ENCODE measurements at regions not wholly inside any gene's neighbourhood (a gene's known extent, or its start where the extent isn't known, plus 50 kb on each side); places are given as distances from the start of the nearest gene placed in this dataset.

- Histone ChIP-seq H3K79me1 (ENCODE audit: low read depth, low read length) (no peaks in the 10 kb centered on the region), H2BK5ac (ENCODE audit: low read depth, low read length) (no peak overlapping the region), H3K79me2 (ENCODE audit: control insufficient read depth in 1 of 2, insufficient read depth in 2 of 2, low read length in 2 of 2) (no peaks in the 10 kb centered on the region), H3K27me3 (replicated peaks in 1 of 4; ENCODE audit: control insufficient read depth in 3 of 4, extremely low read depth in 1 of 4, insufficient read depth in 3 of 4, low read length in 3 of 4) (peaks cover 0 to 8% (median 2%) of the 10 kb centered on the region in 4 experiments; a peak in 4 of 7 replicates), H2BK120ac (replicated peaks; ENCODE audit: low read depth, low read length) (no peak overlapping the region), H2BK15ac (ENCODE audit: low read length) (no peak overlapping the region), H3K4me3 (ENCODE audit: extremely low read depth in 1 of 4, insufficient read depth in 2 of 4, low read depth in 3 of 4, low read length in 4 of 4) (no peak overlapping the region), H3K9ac (replicated peaks in 1 of 4; ENCODE audit: extremely low read depth in 1 of 4, low read depth in 3 of 4, low read length in 3 of 4) (no peak overlapping the region), H4K20me1 (replicated peaks in 1 of 2; ENCODE audit: control insufficient read depth in 1 of 2, insufficient read depth in 2 of 2, low read length in 2 of 2) (no peaks in the 10 kb centered on the region), H3K36me3 (ENCODE audit: control insufficient read depth in 2 of 4, insufficient read depth in 4 of 4, low read length in 3 of 4) (no peaks in the 10 kb centered on the region), H3K23me2 (ENCODE audit: low read depth, low read length) (no peaks in the 10 kb centered on the region), H3K4ac (replicated peaks; ENCODE audit: insufficient read length, low read depth, low read length) (no peak overlapping the region), H4K91ac (replicated peaks; ENCODE audit: insufficient read length, low read length) (no peak overlapping the region), H2BK12ac (ENCODE audit: low read depth, low read length) (no peak overlapping the region), H4K8ac (ENCODE audit: extremely low read depth, insufficient read depth, low read length) (no peak overlapping the region), H3K56ac (replicated peaks; ENCODE audit: insufficient read length, low read depth, low read length) (no peak overlapping the region), H2AK5ac (ENCODE audit: low read depth, low read length) (no peak overlapping the region), H3K23ac (ENCODE audit: insufficient read length) (no peak overlapping the region), H2BK20ac (ENCODE audit: low read length) (no peak overlapping the region), H4K5ac (ENCODE audit: insufficient read length, low read depth, low read length) (no peak overlapping the region), H3K27ac (ENCODE audit: low read depth, low read length) (no peak overlapping the region), H3K14ac (ENCODE audit: insufficient read length) (no peak overlapping the region), H3K9me3 (ENCODE audit: insufficient read depth in 2 of 2, low read depth in 1 of 2, low read length in 1 of 2) (no peaks in the 10 kb centered on the region), H3K18ac (ENCODE audit: extremely low read depth, low read length) (no peak overlapping the region), H3K4me1 (replicated peaks in 1 of 4; ENCODE audit: control insufficient read depth in 3 of 4, insufficient read depth in 4 of 4, low read length in 3 of 4) (peaks cover 0 to 8% (median 7%) of the 10 kb centered on the region in 4 experiments; a peak in 6 of 7 replicates), H2AFZ (ENCODE audit: low read length) (no peak overlapping the region), H3K4me2 (ENCODE audit: insufficient read depth in 1 of 2, low read depth in 2 of 2, low read length in 2 of 2) (no peak overlapping the region)
- WGBS, 2 experiments (ENCODE audit: extremely low coverage in 1 of 2, insufficient coverage in 1 of 2, insufficient read length in 1 of 2, insufficient replicate concordance in 2 of 2, low coverage in 1 of 2, low lambda C conversion rate in 2 of 2, missing lambda C conversion rate in 1 of 2), result 94% methylated on average over 2 of the region's 2 CpGs; no CpG with 5 or more reads in 1 of the 2 experiments
- ChIA-PET CTCF (ENCODE audit: partially characterized antibody) (interaction anchor here (1.3 to 2.3 kb wide), 2 partner anchors 9 to 10 kb away, joined by 5 to 9 read pairs; no protein-coding TSS in a partner anchor), POLR2A (ENCODE audit: partially characterized antibody) (no interaction called here)
- TF ChIP-seq FOSL1 (IDR thresholded peaks at IDR 0.05; ENCODE audit: insufficient read depth, low read depth, low read length) (no peak), TCF12 (IDR thresholded peaks at IDR 0.05; ENCODE audit: low read depth, low read length) (no peak), ASH2L (IDR thresholded peaks at IDR 0.05; ENCODE audit: low read length) (no peak), ATF2 (IDR thresholded peaks at IDR 0.05; ENCODE audit: low read length) (no peak), PHF8 (conservative IDR thresholded peaks at IDR 0.05; ENCODE audit: low read depth, low read length) (no peak), SAP30 (IDR thresholded peaks at IDR 0.05; ENCODE audit: insufficient read depth, insufficient replicate concordance, low read length) (no peak)
- DNase-seq (ENCODE audit: low read depth in 1 of 2, low spot score in 2 of 2) (no peak), FAIRE-seq (no peak)
Observed at GRCh38 chr4:54567327-54567726, 90.4 kb upstream of the KIT start.
